HG02840 (cell line): ENCODE measurements at regions not wholly inside any gene's neighbourhood (a gene's known extent, or its start where the extent isn't known, plus 50 kb on each side); places are given as distances from the start of the nearest gene placed in this dataset.

Experiments
- ATAC-seq: cut with Tn5 transposase; IDR thresholded peaks from one replicate; pipeline ENCODE4 v1.9.1; 2021; ENCODE audit warnings: mild to moderate bottlenecking, moderate library complexity, moderate number of reproducible peaks; ENCODE audit not compliant: unreplicated experiment, low FRiP score

DNA sequence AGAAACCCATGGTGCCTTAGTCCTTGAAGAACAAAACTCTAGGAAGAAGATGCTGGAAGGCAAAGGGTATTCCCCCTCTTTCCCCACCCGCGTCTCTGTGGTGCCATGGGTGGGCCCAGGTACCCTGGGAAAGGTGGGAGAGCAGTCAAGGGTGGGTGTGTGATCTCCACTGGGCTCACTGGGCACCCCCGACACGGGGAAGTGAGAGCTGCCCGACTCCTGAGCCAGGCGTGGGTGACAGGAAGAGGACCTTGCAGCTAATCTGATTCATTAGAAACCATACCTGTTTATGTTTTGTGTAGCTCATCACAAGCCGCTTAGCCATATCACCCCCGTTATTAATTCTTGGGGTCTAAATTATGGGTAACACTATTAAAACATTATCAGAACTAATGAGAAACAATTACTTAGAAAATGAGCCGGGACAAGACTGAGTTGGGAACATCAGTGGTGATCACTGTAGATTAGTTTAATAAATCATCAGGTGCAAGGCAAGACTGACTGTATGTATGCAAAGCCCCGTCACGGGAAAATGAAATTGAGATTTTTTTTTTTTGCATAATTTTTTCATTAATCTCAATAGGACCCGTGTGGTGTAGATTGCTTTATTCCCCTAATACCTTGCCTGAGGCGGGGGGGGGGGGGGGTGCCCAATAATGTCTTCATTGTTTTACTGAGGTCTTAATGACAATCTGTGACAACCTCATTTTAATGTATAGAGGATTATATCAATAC is 77.3 kb downstream of the ZIC5 start:
- no peak for ATAC-seq

DNA sequence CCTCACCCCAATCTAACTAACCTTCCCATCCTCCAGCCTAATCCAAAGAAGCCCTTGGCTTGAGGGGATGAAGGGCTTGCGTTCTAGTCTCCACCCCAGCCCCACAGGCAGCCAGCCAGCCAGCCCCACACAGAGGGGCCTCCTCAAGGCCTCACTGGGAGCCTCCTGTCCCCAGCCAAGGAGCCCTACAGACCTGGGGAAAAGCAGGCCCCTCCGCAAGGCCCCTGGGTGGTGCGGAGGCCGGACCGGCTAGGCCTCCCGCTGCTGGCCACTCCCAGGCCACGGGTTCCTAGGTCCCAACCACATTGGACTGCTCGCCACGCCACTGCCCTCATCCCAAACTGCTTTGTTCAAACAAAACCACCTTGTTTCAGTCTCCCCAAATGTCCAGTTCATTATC is 78.0 kb downstream of the ZIC5 start:
- no peak for ATAC-seq

DNA sequence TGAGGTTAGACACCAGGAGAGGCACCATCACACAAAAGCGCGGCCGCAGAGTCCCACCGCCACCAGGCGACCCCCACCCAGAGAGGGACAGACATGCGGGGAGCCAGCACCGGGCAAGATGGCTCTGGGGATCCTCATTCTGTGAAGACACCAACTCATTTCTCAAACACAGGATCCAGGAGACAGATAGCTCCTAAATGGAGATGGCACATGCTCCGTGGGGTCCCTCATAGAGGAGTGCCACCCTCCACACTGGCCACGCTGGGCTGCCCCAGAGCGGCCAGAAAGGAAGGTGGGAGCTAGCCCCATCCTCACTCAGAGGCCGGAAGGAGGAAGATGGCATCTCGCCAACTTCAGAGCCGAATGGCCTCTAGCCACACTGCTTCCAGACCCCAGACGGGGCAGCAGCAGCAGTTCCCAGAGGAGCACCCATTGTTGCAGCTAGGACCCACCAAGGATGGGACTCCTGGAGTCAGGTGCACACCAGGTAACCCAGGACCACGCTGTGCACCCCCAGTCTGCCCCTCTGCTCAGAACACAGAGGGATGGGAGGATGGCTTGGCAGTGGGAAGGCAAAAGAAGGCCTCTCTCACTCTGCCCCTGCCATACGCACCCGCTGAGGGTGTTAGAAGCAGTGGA is 78.6 kb downstream of the ZIC5 start:
- no peak for ATAC-seq

DNA sequence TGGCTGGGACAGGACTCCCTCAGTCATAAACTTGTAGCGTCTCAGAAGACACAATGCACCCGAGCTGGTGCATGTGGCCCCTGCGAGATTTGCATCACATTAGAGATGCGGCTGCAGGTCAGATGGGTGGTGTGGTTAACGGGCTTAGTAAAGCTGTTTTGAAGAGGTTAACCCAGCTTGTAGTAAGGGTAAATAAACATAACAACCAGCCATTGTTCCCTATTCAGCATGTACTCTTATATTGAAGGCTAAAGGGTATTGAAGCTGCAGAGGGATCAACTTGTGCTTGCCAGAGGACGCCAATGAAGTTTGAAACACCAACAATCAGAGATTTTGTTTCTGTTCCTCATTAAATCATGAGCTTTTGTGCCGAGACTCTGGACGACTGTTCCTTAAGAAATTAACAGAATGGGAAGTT is 79.4 kb downstream of the ZIC5 start:
- no peak for ATAC-seq

DNA sequence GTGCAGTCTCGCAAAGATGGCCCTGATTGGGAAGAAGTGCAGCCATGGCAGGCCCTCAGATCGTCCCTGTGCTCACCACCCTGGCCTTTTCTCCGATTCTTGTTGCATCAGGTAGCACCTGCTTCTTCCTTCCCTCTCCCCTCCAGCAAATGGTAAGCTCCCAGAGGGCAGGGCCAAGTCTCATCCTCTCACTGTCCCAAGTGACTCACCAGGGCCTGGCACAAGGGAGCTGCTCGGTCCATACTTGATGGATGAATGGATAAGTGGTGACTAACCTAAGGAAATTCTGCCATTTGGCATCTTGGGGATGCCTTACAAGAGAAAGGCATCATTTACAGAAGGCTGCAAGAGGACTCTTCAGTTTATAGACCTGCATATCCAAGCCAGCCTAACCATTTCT is 84.9 kb downstream of the ZIC5 start:
- no peak for ATAC-seq

DNA sequence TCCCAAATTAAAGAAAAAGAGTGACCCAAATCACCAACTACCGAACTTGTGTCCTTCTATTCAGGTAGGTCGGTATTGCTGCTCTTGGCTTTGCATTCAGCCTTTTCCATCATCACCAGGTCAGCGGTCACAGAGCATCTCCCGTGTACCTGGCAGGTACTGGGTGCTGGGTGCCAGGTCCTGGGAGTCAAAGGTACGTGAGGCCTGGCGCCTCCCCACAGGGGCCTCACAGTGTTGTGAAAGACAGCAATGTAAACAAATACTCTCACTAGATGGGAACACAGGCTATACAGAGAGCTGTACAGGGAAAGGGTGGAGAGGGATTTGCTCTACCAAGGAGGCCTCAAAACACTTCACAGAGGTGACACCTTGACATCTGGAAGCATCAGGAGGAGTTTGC is 86.7 kb downstream of the ZIC5 start:
- ATAC-seq = no peak

DNA sequence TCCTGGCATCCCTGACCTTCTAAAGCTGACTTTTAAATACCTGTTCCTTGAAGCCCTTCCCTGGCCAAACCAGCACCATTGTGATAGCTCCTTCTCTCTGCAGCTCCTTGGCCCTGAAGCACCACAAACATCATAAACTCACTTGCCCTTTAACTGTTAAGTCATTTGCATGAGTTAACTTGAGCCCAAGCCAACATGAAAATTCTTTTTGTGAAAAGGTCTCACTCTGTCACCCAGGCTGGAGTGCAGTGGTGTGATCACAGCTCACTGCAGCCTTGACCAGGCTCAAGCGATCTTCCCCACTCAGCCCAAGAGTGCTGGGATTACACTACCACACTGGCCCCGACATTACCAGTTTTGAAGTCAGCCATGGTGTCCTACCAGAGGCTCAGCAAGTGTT is 87.8 kb downstream of the ZIC5 start:
- ATAC-seq = no peak

DNA sequence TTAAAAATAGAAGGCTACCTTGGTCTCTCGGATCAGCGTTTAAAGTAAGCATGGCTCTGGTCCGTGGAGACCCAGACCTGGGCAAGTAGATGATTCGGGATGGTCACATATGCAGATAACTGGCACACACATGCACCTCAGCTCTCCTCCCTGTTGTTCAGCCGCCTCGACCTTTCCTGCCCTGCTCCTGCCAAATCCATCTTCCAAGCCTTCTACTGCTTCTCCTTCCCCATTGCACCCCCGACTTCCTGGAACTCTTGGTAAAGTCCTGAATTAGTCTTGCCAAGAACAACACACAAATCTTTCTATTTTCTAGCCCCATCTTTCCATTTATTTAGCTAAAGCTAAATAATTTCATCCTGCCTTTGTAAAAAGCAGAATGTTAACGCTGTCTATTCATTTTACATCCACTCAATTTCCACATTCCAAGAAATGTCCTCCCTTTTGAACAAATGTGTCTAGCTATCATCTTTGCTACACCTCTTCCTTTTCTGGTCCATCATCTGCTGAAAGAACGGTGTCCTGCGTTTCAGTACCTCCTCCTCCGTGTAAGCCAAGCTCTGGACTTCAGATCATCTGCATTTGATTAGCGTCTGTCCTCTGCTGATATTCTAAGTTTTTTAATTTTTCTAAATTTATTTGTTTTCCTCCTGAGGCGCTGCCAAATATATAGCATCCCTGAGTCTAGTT is 92.5 kb downstream of the ZIC5 start:
- ATAC-seq = no peak

DNA sequence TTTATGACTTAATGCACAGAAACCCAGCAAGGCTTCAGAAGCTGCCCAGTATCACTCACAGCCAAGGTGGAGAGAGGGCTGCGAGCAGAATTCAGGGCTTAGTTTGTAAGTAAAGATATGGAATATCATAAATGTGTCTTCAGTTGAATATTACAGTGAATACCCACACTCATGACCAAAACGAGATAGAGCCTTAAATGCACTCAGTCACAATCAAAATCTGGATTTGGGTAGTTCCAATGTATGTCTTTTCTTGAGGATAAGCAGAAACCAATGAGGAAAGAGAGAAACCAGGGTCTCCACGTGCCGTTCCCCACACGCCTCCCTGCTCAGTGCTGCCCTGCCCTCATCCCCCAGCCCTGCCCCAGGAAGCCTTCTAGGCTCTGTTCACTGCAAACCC is 94.9 kb downstream of the ZIC5 start:
- ATAC-seq = no peak

DNA sequence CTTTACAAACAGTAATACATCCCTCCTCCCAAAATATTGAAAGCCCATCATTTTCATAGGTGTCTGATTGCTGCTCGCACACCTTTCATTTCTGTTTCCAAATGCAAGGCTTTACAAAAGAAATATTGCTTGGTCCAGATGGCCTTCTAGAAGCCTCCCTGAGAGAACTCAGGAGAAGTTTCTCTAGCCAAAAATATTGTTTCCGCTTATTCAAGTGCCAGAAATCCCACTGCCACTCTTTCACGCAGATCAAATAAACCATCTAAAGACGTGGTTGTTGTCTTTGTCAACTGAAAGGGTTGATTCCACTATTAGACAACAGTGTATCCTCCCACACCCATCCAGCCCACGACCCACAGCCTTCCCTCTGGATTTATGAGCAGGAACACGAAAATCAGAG is 96.2 kb downstream of the ZIC5 start:
- ATAC-seq = no peak

DNA sequence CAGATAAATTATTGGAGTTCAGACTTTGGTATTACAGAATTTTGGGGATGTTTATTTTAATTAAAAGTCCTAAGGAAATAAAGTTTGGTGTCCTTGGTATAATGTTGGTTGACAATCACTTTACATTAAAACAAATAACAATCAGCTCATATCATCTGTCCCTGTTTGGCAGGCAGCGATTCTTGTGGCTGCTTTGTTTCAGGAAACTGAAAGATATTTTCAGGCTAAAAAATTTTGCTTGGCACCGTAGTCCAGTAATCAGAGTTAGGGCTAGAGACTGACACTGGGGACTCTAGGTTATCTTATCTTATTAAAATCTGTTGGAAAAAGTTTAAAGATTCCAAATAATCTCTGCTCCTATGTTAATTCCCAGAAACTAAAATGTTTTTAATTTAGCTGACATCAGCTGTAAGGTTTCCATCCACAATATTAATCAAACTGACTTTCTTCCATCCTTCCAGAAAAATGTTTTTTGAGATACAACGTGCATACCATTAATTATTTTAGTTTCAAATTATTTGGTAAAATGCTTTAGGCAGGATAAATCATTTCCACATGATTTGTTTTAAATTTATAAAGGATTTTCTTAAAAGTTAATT is 97.6 kb downstream of the ZIC5 start:
- ATAC-seq = no peak

DNA sequence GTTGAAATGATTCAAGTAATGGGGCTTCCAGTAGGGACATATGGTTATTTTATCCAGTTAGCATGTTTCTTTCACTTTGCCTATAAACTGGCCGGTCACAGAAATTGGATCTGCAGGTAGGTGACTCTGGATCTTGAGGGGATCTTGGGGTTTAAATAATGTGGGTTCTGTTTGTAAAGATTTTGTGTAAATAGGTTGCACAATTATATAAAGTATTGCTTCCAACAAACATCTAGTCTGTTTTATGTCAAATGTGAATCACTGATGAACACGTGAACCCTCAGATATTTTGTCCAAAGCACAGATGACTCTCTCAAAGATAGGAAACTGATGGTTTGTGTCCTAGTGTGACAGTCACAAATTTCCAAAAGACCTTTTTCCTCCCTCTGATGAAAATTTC is 98.4 kb downstream of the ZIC5 start:
- no peak for ATAC-seq

DNA sequence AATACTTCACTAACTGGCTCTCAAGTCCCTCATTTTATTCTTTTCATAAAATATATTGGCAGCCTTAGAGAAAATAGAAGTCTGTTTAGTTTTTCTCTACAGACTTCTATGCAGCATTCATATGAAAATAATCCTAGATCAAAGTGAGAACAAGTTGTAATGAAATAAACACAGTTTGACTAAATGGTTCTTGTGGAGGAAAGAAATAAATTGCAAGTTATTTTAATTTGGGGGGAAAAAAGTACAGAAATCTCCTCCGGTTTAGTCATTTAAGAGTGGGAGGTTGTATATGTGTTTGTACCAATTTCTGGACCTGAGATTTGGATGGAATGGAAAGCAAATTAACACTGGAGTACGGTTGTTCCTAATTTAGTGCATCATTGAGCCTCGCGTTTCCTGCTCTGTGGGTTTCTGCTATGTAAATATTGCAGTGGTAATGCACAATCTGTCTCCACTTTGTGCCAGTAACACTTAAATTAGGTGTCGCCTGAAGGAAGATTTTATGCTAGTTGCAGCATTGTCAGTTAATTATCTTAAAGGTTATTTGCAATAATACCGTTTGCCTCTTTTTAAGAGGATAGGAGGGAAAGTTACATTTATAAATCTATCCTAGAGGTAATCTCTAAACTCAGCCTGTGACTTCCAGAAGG is 100.2 kb downstream of the ZIC5 start:
- no peak for ATAC-seq

DNA sequence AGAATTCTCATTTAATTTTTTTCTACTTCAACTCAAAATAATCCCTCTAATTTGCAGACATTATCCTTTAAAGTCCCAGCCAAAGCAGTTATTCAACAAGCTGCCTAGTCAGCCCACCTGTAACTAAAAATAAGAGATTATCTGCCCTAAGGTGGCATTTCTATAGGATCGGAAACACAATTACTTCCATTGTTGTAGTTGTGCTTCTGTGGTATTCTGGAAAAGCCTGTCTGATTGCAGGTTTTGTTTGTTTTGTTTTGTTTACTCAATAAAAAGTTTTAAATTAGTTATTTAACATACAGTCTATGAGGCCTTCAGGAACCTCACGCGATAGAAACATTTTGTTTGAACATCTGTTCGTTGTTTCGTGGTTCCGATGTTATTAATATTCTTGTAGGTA is 101.0 kb downstream of the ZIC5 start:
- ATAC-seq = no peak

DNA sequence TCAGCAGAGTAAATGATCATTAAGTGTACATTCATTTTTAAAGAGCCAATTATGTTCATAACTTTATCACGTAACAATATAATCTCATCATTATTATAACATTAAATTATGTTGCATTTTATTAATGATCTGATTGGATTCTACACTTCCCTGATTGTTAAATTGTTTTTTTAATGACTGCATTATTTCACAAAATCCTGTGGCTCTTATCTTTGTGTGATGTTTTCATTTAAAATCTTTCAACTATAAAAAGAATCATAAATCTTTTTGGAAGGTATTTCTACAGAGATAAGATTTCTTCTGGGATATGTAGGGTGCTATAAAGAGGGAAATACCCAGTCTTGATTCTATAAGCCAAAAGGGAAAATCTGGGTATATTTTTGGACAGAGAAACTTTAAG is 101.7 kb downstream of the ZIC5 start:
- ATAC-seq = no peak

DNA sequence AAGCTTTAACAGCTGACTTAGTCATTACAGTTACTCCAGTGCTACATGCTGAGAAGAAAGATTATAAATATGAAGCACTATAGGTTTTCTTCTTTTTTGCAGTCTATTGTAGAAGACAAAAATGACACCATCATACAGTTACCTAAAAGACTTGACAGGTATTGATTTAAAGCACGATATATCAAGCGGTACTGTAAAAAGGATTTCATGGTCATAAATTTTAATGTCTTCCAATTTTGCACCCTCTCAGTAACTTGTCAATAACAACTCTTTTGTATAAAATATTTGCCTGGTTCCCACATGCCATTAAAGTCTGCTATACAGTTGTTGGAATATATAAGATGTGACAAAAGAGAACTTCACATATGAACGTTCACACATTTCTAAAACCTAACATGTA is 102.8 kb downstream of the ZIC5 start:
- ATAC-seq = no peak

DNA sequence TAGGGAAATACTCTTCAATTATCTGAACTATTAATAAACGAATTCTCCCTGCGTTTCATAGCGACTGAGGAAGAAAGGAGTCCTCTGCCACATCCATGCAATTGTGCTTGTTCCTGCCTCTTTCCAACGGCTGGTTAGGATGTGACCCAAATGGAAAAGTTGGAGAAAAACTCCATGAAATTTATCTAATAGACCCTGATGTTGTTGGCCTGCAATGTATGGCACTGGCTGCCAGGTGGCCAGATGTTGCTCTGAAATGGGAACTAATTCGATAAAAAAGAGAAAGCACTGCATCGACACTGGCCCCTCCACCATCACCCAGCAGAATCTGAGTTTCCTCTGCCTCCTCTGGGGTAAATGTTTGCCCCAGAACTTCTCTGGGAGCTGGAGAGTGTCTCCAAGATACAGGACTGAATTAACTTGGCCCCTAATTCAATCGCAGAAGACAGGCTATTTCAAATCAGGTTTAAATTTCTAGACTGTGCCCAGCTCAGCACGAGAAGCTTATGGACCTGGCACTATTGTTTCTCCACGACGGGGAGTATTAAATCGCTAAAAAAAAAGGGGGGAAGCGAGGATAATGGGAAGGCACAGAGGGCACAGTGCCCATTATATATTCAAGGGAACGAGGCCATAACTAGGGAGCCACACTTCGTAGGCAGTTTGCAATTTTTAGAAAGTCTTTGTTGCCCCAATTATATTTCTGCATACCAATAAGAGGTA is 103.9 kb downstream of the ZIC5 start:
- ATAC-seq = no peak

DNA sequence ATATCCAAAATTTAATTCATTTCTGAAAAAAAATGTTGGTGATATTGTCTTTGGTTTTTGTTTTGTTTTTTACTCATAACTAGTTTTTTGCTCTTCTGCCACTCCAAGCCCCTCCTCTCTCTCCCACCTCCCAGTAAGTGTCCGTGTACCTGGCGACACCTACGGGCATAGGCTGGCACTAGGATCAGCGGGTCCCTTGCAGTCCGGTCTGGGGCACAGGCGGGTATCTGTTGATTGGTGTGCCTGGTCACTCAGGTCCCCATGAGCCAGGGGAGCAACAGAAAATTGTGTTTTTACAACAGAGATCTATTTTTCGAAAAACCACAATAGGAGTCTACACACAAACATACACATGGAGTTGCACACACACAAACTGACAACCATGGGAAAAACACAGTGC is 104.8 kb downstream of the ZIC5 start:
- no peak for ATAC-seq

DNA sequence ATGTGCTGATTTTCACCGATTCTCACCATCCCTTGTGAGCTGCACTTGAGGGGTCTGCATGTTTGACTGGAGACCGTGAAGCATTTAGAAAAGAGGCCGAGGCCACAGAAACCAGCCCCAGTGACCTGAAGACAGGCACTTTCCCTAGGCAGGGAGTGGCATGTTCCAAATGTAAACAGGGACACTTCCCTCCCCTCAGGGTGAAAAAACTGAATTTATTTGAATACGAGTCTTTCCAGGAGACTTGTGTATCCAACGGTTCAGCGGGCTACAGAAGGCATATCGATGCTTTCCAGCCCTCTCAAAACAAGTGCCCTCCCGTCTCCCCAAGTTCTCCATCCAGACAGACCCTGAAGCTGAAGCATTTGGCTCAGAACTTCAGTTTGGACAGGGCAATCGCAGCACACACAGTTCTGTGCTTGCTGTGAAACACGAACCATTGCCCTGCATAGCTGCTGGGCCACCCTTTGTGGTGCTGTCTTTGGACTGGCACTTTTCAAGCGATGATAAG is 106.1 kb downstream of the ZIC5 start:
- no peak for ATAC-seq

DNA sequence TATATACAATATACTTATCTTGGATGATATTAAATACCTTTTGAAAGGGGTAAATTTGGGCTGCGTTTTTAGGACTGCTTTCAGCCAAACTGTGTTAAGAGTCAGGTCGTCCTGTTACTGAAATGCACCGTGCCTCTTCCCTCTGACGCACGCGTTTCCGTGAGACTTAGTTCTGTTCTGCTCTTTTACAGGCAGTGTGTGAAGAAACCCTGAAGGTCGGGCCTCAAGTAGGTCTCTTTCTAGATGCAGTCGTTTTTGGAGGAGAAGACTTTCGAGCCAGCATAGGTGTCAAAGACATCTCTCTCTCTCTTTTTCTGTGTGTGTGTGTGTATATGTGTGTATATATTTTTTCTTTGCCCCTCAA is 107.0 kb downstream of the ZIC5 start:
- ATAC-seq = no peak
